22Rv1 (cell line): ENCODE measurements at regions not wholly inside any gene's neighbourhood (a gene's known extent, or its start where the extent isn't known, plus 50 kb on each side); places are given as distances from the start of the nearest gene placed in this dataset.
A peak's percentile ranks its signal among the peaks of the same experiment; 100 is the strongest.

Experiments used
- H3K27ac ChIP-seq: fragments of 450-650 bp; 2 replicates; pipeline ENCODE4 v1.5.1; 2017
- ZFX ChIP-seq: fragments of 450-650 bp; IDR thresholded peaks from 2 replicates; pipeline ENCODE4 v1.6.1; 2017; ENCODE audit warnings: antibody characterized with exemption, borderline replicate concordance
- TF ChIP-seq, protein P1 (sequence below): fragments of 450-650 bp; IDR thresholded peaks from 2 replicates; pipeline ENCODE4 v1.5.1; 2017; ENCODE audit warnings: mild to moderate bottlenecking

GRCh38 chr18:27599202-27599829 lies 414.2 kb upstream of the CHST9 start:
- no peak overlapping the region for H3K27ac ChIP-seq
- TF ChIP-seq, protein P1, sequence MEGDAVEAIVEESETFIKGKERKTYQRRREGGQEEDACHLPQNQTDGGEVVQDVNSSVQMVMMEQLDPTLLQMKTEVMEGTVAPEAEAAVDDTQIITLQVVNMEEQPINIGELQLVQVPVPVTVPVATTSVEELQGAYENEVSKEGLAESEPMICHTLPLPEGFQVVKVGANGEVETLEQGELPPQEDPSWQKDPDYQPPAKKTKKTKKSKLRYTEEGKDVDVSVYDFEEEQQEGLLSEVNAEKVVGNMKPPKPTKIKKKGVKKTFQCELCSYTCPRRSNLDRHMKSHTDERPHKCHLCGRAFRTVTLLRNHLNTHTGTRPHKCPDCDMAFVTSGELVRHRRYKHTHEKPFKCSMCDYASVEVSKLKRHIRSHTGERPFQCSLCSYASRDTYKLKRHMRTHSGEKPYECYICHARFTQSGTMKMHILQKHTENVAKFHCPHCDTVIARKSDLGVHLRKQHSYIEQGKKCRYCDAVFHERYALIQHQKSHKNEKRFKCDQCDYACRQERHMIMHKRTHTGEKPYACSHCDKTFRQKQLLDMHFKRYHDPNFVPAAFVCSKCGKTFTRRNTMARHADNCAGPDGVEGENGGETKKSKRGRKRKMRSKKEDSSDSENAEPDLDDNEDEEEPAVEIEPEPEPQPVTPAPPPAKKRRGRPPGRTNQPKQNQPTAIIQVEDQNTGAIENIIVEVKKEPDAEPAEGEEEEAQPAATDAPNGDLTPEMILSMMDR: peak; percentile 96
- TF ChIP-seq ZFX: no peak

DNA sequence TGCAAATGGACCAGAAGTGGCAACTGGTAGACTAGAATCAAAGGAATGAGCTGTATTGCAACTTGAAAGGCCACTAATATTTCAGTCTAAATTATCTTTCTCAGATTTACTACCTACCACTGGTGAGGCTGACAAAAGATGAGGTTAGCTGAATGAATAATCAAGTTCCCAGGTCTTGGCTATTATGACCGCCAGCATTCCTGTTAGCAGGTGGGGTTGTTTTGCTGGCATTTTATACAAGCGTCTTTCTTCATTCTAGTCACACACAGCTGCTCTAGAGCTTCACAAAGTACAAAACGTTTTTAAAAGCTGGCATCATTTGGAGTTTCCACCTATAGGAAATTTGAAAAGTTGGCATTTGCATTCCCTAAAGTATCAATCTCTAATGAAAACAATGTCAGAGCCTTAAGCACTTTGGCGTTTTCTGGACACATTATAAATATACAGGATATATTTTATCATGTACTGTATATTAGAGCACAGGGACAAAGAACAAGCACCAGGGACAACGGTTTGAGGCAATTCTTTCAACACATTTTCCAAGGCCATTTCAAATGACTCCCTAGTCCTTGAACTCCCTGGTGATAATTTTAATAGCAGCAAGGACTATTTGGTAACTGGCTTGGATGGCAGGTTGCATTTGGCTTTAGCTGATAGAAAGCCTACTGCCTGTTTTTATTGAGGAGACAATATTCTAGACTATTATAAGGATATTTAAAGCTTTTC lies 410.2 kb upstream of the CHST9 start:
- no peak overlapping the region for H3K27ac ChIP-seq
- TF ChIP-seq, protein P1: no peak
- no peak for TF ChIP-seq ZFX

- peak overlapping the region; percentile 10; the same call in 1 of the 2 replicates for H3K27ac ChIP-seq
- TF ChIP-seq ZFX: no peak
- TF ChIP-seq, protein P1: no peak
Observed at GRCh38 chr18:27585602-27586173, 400.6 kb upstream of the CHST9 start.

DNA sequence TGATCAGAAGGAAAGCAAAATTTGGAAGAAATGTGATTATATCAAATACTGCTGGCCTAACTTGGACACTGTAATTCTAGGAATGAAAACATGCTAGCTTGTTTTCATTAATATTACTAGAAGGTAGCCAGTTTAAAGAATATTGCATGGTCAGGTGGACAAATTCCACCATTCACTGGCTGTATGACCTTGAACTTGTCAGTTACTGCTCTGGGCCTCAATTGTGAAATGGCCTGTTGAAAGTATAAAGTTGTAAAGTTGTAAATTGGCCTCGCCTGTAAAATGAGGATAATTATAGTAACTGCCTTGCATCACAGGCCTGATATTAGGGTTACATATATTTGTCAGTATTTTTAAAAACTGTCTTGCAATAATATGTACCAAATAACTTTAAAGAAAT lies 398.4 kb upstream of the CHST9 start:
- no peak for TF ChIP-seq ZFX
- TF ChIP-seq, protein P1: no peak
- H3K27ac ChIP-seq: no peak overlapping the region

GRCh38 chr18:27582760-27583412 lies 397.8 kb upstream of the CHST9 start:
- TF ChIP-seq, protein P1: no peak
- TF ChIP-seq ZFX: no peak
- no peak overlapping the region for H3K27ac ChIP-seq

DNA sequence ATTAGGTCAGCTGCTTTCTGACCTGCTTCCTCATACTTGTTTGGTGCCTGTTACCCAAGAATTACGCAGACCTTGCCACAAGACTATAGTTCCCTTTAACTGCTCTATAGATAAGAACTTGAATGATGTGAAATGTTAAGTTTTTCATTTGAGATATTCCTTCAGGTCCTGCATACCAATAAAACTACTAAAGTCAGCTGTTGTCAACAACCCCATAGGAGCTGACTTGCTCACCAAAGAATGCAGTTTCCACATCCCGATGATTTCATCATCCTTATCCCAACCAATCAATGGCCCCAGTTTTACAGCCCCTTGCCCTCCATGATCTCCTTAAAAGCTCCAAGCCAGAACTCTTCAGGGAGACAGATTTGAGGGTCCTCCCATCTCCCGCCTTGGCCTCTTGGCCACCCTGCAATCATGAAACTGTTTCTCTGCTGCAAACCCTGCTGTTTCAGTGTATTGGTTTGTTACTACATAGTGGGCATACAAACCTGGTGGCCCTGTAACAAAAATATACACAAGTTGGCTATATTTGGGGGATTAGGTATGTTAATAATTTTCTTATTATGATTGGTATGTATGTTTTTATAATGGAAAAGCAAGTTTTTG lies 396.3 kb upstream of the CHST9 start:
- no peak overlapping the region for H3K27ac ChIP-seq
- TF ChIP-seq, protein P1: no peak
- TF ChIP-seq ZFX: no peak
